ENCODE measurements at regions not wholly inside any gene's neighbourhood (a gene's known extent, or its start where the extent isn't known, plus 50 kb on each side); places are given as distances from the start of the nearest gene placed in this dataset.
A peak's percentile ranks its signal among the peaks of the same experiment; 100 is the strongest.
"Not testable (repeated sequence)": the region's sequence is repeated elsewhere in the genome, so short reads cannot be mapped to it uniquely, and the experiment has no call there.

GRCh38 chr9:124122813-124123462 is 111.4 kb downstream of the LHX2 start:
- Histone ChIP-seq H3K4me3 (replicated peaks; ENCODE audit: insufficient read depth, low read length) (no peak overlapping the region), H3K27ac (replicated peaks) (no peak overlapping the region), H3K27me3 (ENCODE audit: insufficient read depth, poor library complexity, severe bottlenecking) (no peaks in the 10 kb centered on the region)
- no peak for DNase-seq (ENCODE audit: low read depth in 1 of 2, low spot score in 1 of 2)
- TF ChIP-seq SPI1 (IDR thresholded peaks at IDR 0.05; ENCODE audit: borderline replicate concordance, low read depth) (no peak), POLR2AphosphoS5 (IDR thresholded peaks at IDR 0.05; ENCODE audit: low read depth) (no peak), REST (IDR thresholded peaks at IDR 0.05; ENCODE audit: insufficient replicate concordance, low read depth) (no peak), GABPA (IDR thresholded peaks at IDR 0.05; ENCODE audit: low read depth) (no peak)
- TF ChIP-seq, protein P1, sequence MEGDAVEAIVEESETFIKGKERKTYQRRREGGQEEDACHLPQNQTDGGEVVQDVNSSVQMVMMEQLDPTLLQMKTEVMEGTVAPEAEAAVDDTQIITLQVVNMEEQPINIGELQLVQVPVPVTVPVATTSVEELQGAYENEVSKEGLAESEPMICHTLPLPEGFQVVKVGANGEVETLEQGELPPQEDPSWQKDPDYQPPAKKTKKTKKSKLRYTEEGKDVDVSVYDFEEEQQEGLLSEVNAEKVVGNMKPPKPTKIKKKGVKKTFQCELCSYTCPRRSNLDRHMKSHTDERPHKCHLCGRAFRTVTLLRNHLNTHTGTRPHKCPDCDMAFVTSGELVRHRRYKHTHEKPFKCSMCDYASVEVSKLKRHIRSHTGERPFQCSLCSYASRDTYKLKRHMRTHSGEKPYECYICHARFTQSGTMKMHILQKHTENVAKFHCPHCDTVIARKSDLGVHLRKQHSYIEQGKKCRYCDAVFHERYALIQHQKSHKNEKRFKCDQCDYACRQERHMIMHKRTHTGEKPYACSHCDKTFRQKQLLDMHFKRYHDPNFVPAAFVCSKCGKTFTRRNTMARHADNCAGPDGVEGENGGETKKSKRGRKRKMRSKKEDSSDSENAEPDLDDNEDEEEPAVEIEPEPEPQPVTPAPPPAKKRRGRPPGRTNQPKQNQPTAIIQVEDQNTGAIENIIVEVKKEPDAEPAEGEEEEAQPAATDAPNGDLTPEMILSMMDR (IDR thresholded peaks at IDR 0.05; ENCODE audit: insufficient read depth, low read length) = no peak

- peak in 1 of 2 experiments; percentile 45 for DNase-seq (ENCODE audit: low read depth in 1 of 2, low spot score in 1 of 2)
- peak; percentile 53; the same call in 1 of the 2 replicates for TF ChIP-seq SPI1 (IDR thresholded peaks at IDR 0.05; ENCODE audit: borderline replicate concordance, low read depth)
- H3K4me3 ChIP-seq (replicated peaks; ENCODE audit: insufficient read depth, low read length); H3K27ac ChIP-seq (replicated peaks); H3K27me3 ChIP-seq (ENCODE audit: insufficient read depth, poor library complexity, severe bottlenecking): not testable (repeated sequence)
These were observed 112.1 kb downstream of the LHX2 start for GRCh38 chr9:124123621-124124020.

- DNase-seq (ENCODE audit: low read depth in 1 of 2, low spot score in 1 of 2) = no peak
- no peak for TF ChIP-seq SPI1 (IDR thresholded peaks at IDR 0.05; ENCODE audit: borderline replicate concordance, low read depth)
- no peak for TF ChIP-seq POLR2AphosphoS5 (IDR thresholded peaks at IDR 0.05; ENCODE audit: low read depth)
- no peak for TF ChIP-seq REST (IDR thresholded peaks at IDR 0.05; ENCODE audit: insufficient replicate concordance, low read depth)
- TF ChIP-seq, protein P1 (IDR thresholded peaks at IDR 0.05; ENCODE audit: insufficient read depth, low read length) = no peak
- TF ChIP-seq GABPA (IDR thresholded peaks at IDR 0.05; ENCODE audit: low read depth) = no peak
- H3K4me3 ChIP-seq (replicated peaks; ENCODE audit: insufficient read depth, low read length) = no peak overlapping the region
- no peak overlapping the region for H3K27ac ChIP-seq (replicated peaks)
- H3K27me3 ChIP-seq (ENCODE audit: insufficient read depth, poor library complexity, severe bottlenecking) = no peaks in the 10 kb centered on the region
These were observed 113.4 kb downstream of the LHX2 start for GRCh38 chr9:124124729-124125650.

- no peak overlapping the region for H3K27ac ChIP-seq (replicated peaks)
- no peak overlapping the region for H3K4me3 ChIP-seq (replicated peaks; ENCODE audit: insufficient read depth, low read length)
- H3K27me3 ChIP-seq (ENCODE audit: insufficient read depth, poor library complexity, severe bottlenecking) = no peaks in the 10 kb centered on the region
- TF ChIP-seq, protein P1 (IDR thresholded peaks at IDR 0.05; ENCODE audit: insufficient read depth, low read length) = no peak
- no peak for DNase-seq (ENCODE audit: low read depth in 1 of 2, low spot score in 1 of 2)
These were observed 114.0 kb downstream of the LHX2 start for GRCh38 chr9:124125651-124125977.
